Right lobe of liver (tissue), 4 donors: ENCODE measurements at regions not wholly inside any gene's neighbourhood (a gene's known extent, or its start where the extent isn't known, plus 50 kb on each side); places are given as distances from the start of the nearest gene placed in this dataset.

Source experiments
- POLR2A ChIP-seq: fragments of 450-650 bp; IDR thresholded peaks from one replicate; pipeline ENCODE4 v1.6.1; 2017; ENCODE audit warnings: antibody characterized with exemption, mild to moderate bottlenecking
- TF ChIP-seq, protein P1 (sequence below), 4 donors: fragments of 200-600 bp in 3 of 4; fragments of 450-650 bp in 1 of 4; IDR thresholded peaks; one replicate each; pipeline versions ENCODE4 v1.5.1 to v1.8.0; 2016 to 2022; ENCODE audit warnings: antibody characterized with exemption in 4 of 4, mild to moderate bottlenecking in 2 of 4
- donor health status: DM: no; HTN: no; CAD: no.
- donor health status: DM: no; HTN: no; CAD: no.
- donor health status: DM: no; HTN: yes; CAD: no.

DNA sequence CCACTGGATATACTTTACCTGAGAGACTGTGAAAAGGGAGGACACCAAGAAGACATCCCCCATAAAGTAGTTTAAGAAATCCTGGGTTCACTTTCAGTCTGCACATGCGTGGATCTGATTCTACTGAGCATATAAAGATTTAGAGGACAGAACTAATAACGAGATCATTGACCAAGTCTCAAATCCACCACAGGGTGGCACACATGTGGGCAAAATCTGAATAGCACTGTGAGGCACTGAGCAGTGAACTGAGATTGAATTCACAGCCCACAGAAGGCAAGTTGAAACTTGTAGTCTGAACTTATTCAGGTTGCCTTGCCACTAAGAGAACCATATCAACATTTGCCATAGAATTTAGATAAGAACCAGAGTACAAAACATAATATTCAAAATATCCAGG is 818.6 kb downstream of the GRID1 start:
- TF ChIP-seq, protein P1, sequence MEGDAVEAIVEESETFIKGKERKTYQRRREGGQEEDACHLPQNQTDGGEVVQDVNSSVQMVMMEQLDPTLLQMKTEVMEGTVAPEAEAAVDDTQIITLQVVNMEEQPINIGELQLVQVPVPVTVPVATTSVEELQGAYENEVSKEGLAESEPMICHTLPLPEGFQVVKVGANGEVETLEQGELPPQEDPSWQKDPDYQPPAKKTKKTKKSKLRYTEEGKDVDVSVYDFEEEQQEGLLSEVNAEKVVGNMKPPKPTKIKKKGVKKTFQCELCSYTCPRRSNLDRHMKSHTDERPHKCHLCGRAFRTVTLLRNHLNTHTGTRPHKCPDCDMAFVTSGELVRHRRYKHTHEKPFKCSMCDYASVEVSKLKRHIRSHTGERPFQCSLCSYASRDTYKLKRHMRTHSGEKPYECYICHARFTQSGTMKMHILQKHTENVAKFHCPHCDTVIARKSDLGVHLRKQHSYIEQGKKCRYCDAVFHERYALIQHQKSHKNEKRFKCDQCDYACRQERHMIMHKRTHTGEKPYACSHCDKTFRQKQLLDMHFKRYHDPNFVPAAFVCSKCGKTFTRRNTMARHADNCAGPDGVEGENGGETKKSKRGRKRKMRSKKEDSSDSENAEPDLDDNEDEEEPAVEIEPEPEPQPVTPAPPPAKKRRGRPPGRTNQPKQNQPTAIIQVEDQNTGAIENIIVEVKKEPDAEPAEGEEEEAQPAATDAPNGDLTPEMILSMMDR (IDR thresholded peaks at IDR 0.05), result peak; percentile 50 to 59 (median 54)
- no peak for TF ChIP-seq POLR2A
